ENCODE measurements at regions not wholly inside any gene's neighbourhood (a gene's known extent, or its start where the extent isn't known, plus 50 kb on each side); places are given as distances from the start of the nearest gene placed in this dataset.

DNA sequence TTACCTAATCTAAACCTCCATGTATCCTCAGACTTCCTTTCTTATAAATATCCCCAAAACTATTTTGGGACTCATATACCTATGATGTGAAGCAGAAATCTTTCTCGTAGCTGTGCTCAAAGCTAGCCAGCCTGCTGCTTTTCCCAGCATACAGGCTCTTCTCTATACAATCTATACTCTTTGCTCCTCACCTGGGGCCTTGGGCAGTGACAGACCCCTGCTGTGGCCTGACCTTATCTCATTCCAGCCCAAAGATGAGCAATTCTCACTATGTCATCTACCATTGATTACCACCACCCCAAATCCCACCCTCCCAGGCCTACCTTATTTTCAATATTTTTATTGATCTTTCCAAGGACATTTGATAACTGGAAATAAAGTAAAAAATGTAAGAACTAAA, 83.2 kb upstream of the FBXL4 start:
- Histone ChIP-seq H3K27ac (no peak overlapping the region), H3K4me1 (ENCODE audit: control insufficient read depth in 1 of 2, insufficient read depth in 1 of 2, low read depth in 1 of 2, low read length in 1 of 2) (no peaks in the 10 kb centered on the region), H3K4me3 (ENCODE audit: low read depth in 1 of 2, low read length in 1 of 2) (no peak overlapping the region), H3K9me3 (no peaks in the 10 kb centered on the region), H3K27me3 (no peaks in the 10 kb centered on the region), H3K36me3 (no peaks in the 10 kb centered on the region)
- no peak for TF ChIP-seq CTCF (IDR thresholded peaks at IDR 0.05)

DNA sequence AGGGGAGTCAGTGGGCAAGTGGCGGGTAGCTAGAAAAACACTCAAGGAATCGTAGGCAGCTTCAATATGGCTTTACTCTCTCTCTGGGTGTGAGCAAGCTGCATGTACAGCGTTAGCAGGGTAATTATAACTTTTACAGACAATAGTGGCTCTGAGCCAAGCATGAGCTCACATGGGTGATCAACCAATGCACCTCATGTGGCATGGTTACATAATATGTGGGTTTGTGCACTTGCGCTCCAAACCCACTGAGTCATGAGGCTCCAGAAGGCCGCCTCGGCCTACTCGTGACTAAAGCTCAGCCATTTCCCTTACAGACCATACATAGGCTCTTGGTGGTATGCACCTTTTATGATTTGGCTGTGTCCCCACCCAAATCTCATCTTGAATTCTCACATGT, 78.4 kb upstream of the FBXL4 start:
- Histone ChIP-seq H3K27me3 (no peaks in the 10 kb centered on the region), H3K36me3 (no peaks in the 10 kb centered on the region), H3K4me3 (ENCODE audit: low read depth in 1 of 2, low read length in 1 of 2) (no peak overlapping the region), H3K4me1 (ENCODE audit: control insufficient read depth in 1 of 2, insufficient read depth in 1 of 2, low read depth in 1 of 2, low read length in 1 of 2) (no peaks in the 10 kb centered on the region), H3K9me3 (no peaks in the 10 kb centered on the region), H3K27ac (no peak overlapping the region)
- no peak for TF ChIP-seq CTCF (IDR thresholded peaks at IDR 0.05)

GRCh38 chr6:99024089-99024488, 76.3 kb upstream of the FBXL4 start:
- no peak overlapping the region for H3K4me3 ChIP-seq (ENCODE audit: low read depth in 1 of 2, low read length in 1 of 2)
- H3K4me1 ChIP-seq (ENCODE audit: control insufficient read depth in 1 of 2, insufficient read depth in 1 of 2, low read depth in 1 of 2, low read length in 1 of 2) = no peaks in the 10 kb centered on the region
- H3K36me3 ChIP-seq = no peaks in the 10 kb centered on the region
- no peaks in the 10 kb centered on the region for H3K9me3 ChIP-seq
- no peak for TF ChIP-seq CTCF (IDR thresholded peaks at IDR 0.05)
- no peak overlapping the region for H3K27ac ChIP-seq
- H3K27me3 ChIP-seq = no peaks in the 10 kb centered on the region

DNA sequence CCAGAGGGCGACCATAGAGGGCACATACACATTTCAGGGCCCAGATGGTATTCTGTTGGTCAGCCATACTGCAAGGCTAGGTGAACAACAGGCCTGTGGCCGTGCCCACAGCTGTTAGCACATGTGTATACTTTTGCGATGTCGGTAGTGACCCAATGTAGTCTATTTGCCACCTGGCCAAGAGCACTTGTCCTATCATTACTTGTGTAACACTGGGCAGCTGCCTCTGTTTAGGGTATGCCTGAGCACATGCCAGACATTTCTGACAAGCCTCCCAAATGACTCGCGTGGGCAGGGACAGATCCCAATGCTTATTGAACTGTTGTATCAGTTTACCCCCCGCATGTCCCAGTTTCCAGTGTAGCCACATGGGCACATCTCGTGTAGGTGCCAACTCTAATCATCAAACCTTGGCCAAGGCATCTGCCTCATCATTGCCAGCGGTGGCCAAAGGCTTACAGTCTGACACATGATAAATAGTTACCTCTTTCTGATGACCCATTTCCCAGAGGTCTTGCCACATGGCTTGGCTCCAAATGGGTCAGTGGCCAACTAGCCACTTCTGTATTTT, 74.4 kb upstream of the FBXL4 start:
- Histone ChIP-seq H3K4me1 (ENCODE audit: control insufficient read depth in 1 of 2, insufficient read depth in 1 of 2, low read depth in 1 of 2, low read length in 1 of 2) (peaks cover 10% of the 10 kb centered on the region in 2 experiments), H3K4me3 (ENCODE audit: low read depth in 1 of 2, low read length in 1 of 2) (no peak overlapping the region), H3K9me3 (no peaks in the 10 kb centered on the region), H3K27me3 (no peaks in the 10 kb centered on the region), H3K36me3 (no peaks in the 10 kb centered on the region), H3K27ac (no peak overlapping the region)
- TF ChIP-seq CTCF (IDR thresholded peaks at IDR 0.05) = no peak

DNA sequence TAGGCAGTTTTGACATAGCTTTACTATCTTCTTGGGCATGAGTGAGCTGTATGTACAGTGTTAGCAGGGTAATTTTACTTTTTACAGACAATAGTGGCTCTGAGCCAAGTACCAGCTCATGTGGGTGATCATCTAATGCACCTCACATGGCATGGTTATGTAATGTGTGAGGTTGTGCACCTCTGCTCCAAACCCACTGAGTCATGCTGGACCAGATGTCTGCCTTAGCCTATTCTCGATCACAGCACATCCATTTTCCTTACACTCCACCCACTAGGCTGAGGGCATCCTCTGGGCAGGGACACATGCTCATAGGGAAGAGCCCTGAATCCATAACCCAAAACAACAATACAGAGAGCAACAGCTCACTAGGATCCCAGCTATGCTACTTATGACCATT, 71.6 kb upstream of the FBXL4 start:
- Histone ChIP-seq H3K36me3 (no peaks in the 10 kb centered on the region), H3K4me1 (ENCODE audit: control insufficient read depth in 1 of 2, insufficient read depth in 1 of 2, low read depth in 1 of 2, low read length in 1 of 2) (peaks cover 37% of the 10 kb centered on the region in 2 experiments), H3K27ac (no peak overlapping the region), H3K4me3 (ENCODE audit: low read depth in 1 of 2, low read length in 1 of 2) (no peak overlapping the region), H3K27me3 (no peaks in the 10 kb centered on the region), H3K9me3 (no peaks in the 10 kb centered on the region)
- TF ChIP-seq CTCF (IDR thresholded peaks at IDR 0.05) = no peak

DNA sequence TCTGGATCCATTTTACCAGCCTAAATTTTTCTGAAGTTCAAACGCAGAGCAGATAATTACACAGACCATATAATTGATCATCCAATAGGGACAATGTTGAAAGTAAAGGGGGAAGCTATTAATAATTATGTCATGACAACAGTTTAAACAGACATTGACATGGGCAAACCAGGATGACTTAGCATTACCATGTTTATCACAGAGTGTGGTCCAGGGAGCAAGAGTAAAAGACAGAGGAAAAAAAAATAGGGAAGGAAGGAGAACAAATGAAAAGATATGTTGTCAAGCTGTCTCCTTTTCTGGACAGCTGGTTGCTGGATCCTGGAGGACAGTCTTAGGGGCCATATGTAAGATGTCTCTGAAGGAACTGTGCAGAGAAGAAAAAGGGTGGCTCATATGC, 69.4 kb upstream of the FBXL4 start:
- H3K36me3 ChIP-seq = no peaks in the 10 kb centered on the region
- no peaks in the 10 kb centered on the region for H3K27me3 ChIP-seq
- H3K4me3 ChIP-seq (ENCODE audit: low read depth in 1 of 2, low read length in 1 of 2) = no peak overlapping the region
- H3K27ac ChIP-seq = peak overlapping the region; percentile 61
- TF ChIP-seq CTCF (IDR thresholded peaks at IDR 0.05) = no peak
- H3K4me1 ChIP-seq (ENCODE audit: control insufficient read depth in 1 of 2, insufficient read depth in 1 of 2, low read depth in 1 of 2, low read length in 1 of 2) = peaks cover 50 to 52% of the 10 kb centered on the region in 2 experiments
- no peaks in the 10 kb centered on the region for H3K9me3 ChIP-seq

All from neutrophil (primary cell).